HCT116 (cell line): ENCODE measurements at regions not wholly inside any gene's neighbourhood (a gene's known extent, or its start where the extent isn't known, plus 50 kb on each side); places are given as distances from the start of the nearest gene placed in this dataset.

Experiments used
- ATAC-seq: fragments of 200-7000 bp; cut with Tn5 transposase; 2 replicates; pipeline ENCODE4 v1.9.1; 2020; ENCODE audit warnings: mild to moderate bottlenecking, moderate library complexity
- BruUV-seq: library from RNA; stranded (reverse); fragments of 400-500 nt; replicated peaks from 2 replicates; lab custom pipeline; 2021; lab: Mats Ljungman, UMichigan
- CTCF ChIA-PET: fragments of 300-600 bp; sonication (Branson Sonifier 250); formaldehyde crosslinking; loops from one replicate; lab custom pipeline; 2021; ENCODE audit warnings: antibody characterized with exemption; lab: Charles Lee
- POLR2A ChIA-PET: fragments of 300-600, 350-600 bp; sonication (Branson Sonifier 250); formaldehyde crosslinking; loops from one replicate; lab custom pipeline; 2021; ENCODE audit warnings: antibody characterized with exemption; lab: Charles Lee
- RAD21 ChIA-PET, 2 experiments: fragments of 300-600 bp; sonication (Branson Sonifier 250); formaldehyde crosslinking; loops; one replicate each; lab custom pipeline; 2023; ENCODE audit warnings: low total read pairs in 2 of 2; ENCODE audit not compliant: uncharacterized antibody in 2 of 2, unreplicated experiment in 2 of 2, low non-redundant PET in 1 of 2; lab: Charles Lee
- DNase-seq: peaks from one replicate; pipeline ENCODE4 v3.0.0-alpha.2; 2010; ENCODE audit warnings: low read depth, low spot score
- H2AFZ ChIP-seq: fragments of 200-600 bp; shearing (Covaris generic), sonication (generic); 2 replicates; pipeline ENCODE4 v1.6.1; 2017; ENCODE audit warnings: low read depth, mixed run types, mixed read lengths, antibody characterized with exemption, low read length; ENCODE audit not compliant: poor library complexity, severe bottlenecking
- H3K27ac ChIP-seq: 2 replicates; pipeline ENCODE4 v1.5.1; 2012; ENCODE audit warnings: low read depth, low read length
- H3K27me3 ChIP-seq: fragments of 200-600 bp; sonication (generic); 2 replicates; pipeline ENCODE4 v1.6.1; 2016; ENCODE audit warnings: mixed run types, low read length, mixed read lengths; ENCODE audit not compliant: insufficient read depth
- H3K36me3 ChIP-seq, 2 experiments: fragments of 200-500 bp in 1 of 2; fragments of 200-600 bp in 1 of 2; sonication (Bioruptor generic) in 1 of 2; sonication (generic) in 1 of 2; 2 replicates each; pipeline versions ENCODE4 v1.5.1 to v1.6.1; 2014 to 2016; ENCODE audit warnings: low read length in 2 of 2, inconsistent platforms in 1 of 2, mixed read lengths in 1 of 2, mixed run types in 1 of 2; ENCODE audit not compliant: insufficient read depth in 2 of 2, control insufficient read depth in 1 of 2
- H3K4me1 ChIP-seq, 2 experiments: fragments of 200-600 bp in 1 of 2; sonication (generic) in 1 of 2; 2 replicates each; pipeline versions ENCODE4 v1.5.1 to v1.6.1; 2012 to 2017; ENCODE audit warnings: low read length in 2 of 2, inconsistent platforms in 1 of 2, mild to moderate bottlenecking in 1 of 2, mixed read lengths in 1 of 2, mixed run types in 1 of 2, moderate library complexity in 1 of 2; ENCODE audit not compliant: insufficient read depth in 2 of 2, control insufficient read depth in 1 of 2
- H3K4me2 ChIP-seq: fragments of 200-600 bp; sonication (generic); 2 replicates; pipeline ENCODE4 v1.6.1; 2017; ENCODE audit warnings: mixed run types, low read length, mixed read lengths
- H3K4me3 ChIP-seq, 2 experiments: fragments of 200-600 bp in 1 of 2; sonication (generic) in 1 of 2; replicated peaks in 1 of 2; 2 replicates each; pipeline ENCODE4 v1.5.1; 2011 to 2016; ENCODE audit warnings: low read length in 2 of 2, control low read depth in 1 of 2, low read depth in 1 of 2, mild to moderate bottlenecking in 1 of 2, mixed read lengths in 1 of 2, mixed run types in 1 of 2
- H3K79me2 ChIP-seq: fragments of 200-600 bp; sonication (generic); 2 replicates; pipeline ENCODE4 v1.6.1; 2017; ENCODE audit warnings: mild to moderate bottlenecking, mixed run types, low read length, moderate library complexity, mixed read lengths; ENCODE audit not compliant: insufficient read depth
- H3K9ac ChIP-seq: fragments of 200-600 bp; sonication (generic); 2 replicates; pipeline ENCODE4 v1.6.1; 2016; ENCODE audit warnings: low read length, mixed read lengths
- H3K9me2 ChIP-seq: fragments of 200-600 bp; sonication (generic), shearing (Covaris generic); 2 replicates; pipeline ENCODE4 v1.6.1; 2017; ENCODE audit warnings: mixed run types, mild to moderate bottlenecking, moderate library complexity; ENCODE audit not compliant: insufficient read depth
- H3K9me3 ChIP-seq, 2 experiments: fragments of 200-500 bp in 1 of 2; fragments of 200-600 bp in 1 of 2; sonication (Bioruptor generic) in 1 of 2; sonication (generic) in 1 of 2; 2 replicates each; pipeline ENCODE4 v1.6.1; 2014 to 2017; ENCODE audit warnings: low read length in 2 of 2, mixed read lengths in 2 of 2, inconsistent platforms in 1 of 2, low read depth in 1 of 2, mild to moderate bottlenecking in 1 of 2, mixed run types in 1 of 2, moderate library complexity in 1 of 2; ENCODE audit not compliant: control insufficient read depth in 1 of 2, insufficient read depth in 1 of 2
- H4K20me1 ChIP-seq: fragments of 200-600 bp; sonication (generic), shearing (Covaris generic); 2 replicates; pipeline ENCODE4 v1.6.1; 2017; ENCODE audit warnings: mixed run types, mild to moderate bottlenecking, moderate library complexity; ENCODE audit not compliant: insufficient read depth
- CBX3 ChIP-seq: IDR thresholded peaks from 2 replicates; pipeline ENCODE4 v1.6.1; 2012; ENCODE audit warnings: low read depth
- CEBPB ChIP-seq: IDR thresholded peaks from 2 replicates; pipeline ENCODE4 v1.6.1; 2012; ENCODE audit warnings: low read depth
- EGR1 ChIP-seq: IDR thresholded peaks from 2 replicates; pipeline ENCODE4 v1.6.1; 2012; ENCODE audit warnings: low read depth
- ELF1 ChIP-seq: IDR thresholded peaks from 2 replicates; pipeline ENCODE4 v1.6.1; 2012; ENCODE audit warnings: low read depth, borderline replicate concordance
- EZH2 ChIP-seq: fragments of 200-600 bp; sonication (generic); IDR thresholded peaks from 2 replicates; pipeline ENCODE4 v1.6.1; 2017; ENCODE audit warnings: antibody characterized with exemption, mixed run types
- EZH2phosphoT487 ChIP-seq: fragments of 200-600 bp; IDR thresholded peaks from 2 replicates; pipeline ENCODE4 v1.6.1; 2018; ENCODE audit warnings: antibody characterized with exemption, borderline replicate concordance
- POLR2A ChIP-seq: IDR thresholded peaks from 2 replicates; pipeline ENCODE4 v1.7.0; 2011; ENCODE audit warnings: borderline replicate concordance; ENCODE audit not compliant: insufficient read depth, insufficient read length; ENCODE audit errors: extremely low read depth
- POLR2AphosphoS5 ChIP-seq: IDR thresholded peaks from 2 replicates; pipeline ENCODE4 v1.6.1; 2011; ENCODE audit warnings: mild to moderate bottlenecking, low read depth, low read length, moderate library complexity
- RAD21 ChIP-seq: IDR thresholded peaks from 2 replicates; pipeline ENCODE4 v1.6.1; 2012; ENCODE audit warnings: low read depth, mild to moderate bottlenecking
- SP1 ChIP-seq: IDR thresholded peaks from 2 replicates; pipeline ENCODE4 v1.6.1; 2012; ENCODE audit warnings: low read depth
- TCF7L2 ChIP-seq: IDR thresholded peaks from 2 replicates; pipeline ENCODE4 v1.7.0; 2011; ENCODE audit warnings: borderline replicate concordance, inconsistent platforms; ENCODE audit not compliant: insufficient read depth, insufficient read length; ENCODE audit errors: extremely low read depth
- YY1 ChIP-seq: IDR thresholded peaks from 2 replicates; pipeline ENCODE4 v1.6.1; 2011; ENCODE audit warnings: low read length, low read depth, moderate library complexity, mild to moderate bottlenecking; ENCODE audit not compliant: insufficient replicate concordance; ENCODE audit errors: extremely low read depth
- ZFX ChIP-seq: fragments of 450-650 bp; IDR thresholded peaks from 2 replicates; pipeline ENCODE4 v1.6.1; 2017
- intact Hi-C: fragments of 100-400 bp; cut with micrococcal nuclease; formaldehyde crosslinking; loops from 2 replicates; pipeline ENCODE4 v1.10.0; 2022
- TF ChIP-seq, protein P1 (sequence below), 3 experiments: fragments of 200-600 bp in 1 of 3; sonication (generic) in 1 of 3; IDR thresholded peaks in 2 of 3; conservative IDR thresholded peaks in 1 of 3; 2 replicates each; pipeline ENCODE4 v1.5.1; 2012 to 2017; ENCODE audit warnings: low read depth in 2 of 3, low read length in 2 of 3, antibody characterized with exemption in 1 of 3, borderline replicate concordance in 1 of 3, control low read depth in 1 of 3, mild to moderate bottlenecking in 1 of 3, mixed read lengths in 1 of 3, mixed run types in 1 of 3, moderate library complexity in 1 of 3; ENCODE audit not compliant: insufficient read depth in 1 of 3
- TF ChIP-seq, protein P2 (sequence below): IDR thresholded peaks from 2 replicates; pipeline ENCODE4 v1.6.1; 2012
- TF ChIP-seq, protein P3 (sequence below): IDR thresholded peaks from 2 replicates; pipeline ENCODE4 v1.6.1; 2012; ENCODE audit warnings: low read depth
- TF ChIP-seq, protein P4 (sequence below): IDR thresholded peaks from 2 replicates; pipeline ENCODE4 v1.6.1; 2012

DNA sequence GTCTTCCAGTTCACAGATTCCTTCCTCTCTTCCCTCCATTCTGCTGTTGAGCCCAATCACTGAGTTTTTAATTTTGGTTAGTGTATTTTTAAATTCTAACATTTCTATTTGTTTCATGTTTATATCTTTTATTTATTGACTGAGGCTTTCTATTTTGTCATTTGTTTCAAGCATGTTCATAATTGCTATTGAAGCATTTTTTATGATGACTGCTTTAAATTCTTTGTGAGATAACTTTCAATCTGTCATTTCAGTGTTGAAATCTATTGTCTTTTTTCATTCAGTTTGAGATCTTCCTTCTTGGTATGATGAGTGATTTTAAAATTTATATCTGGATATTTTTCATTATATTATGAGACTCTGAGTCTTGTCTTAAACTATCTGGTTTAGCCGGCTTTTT is 192.3 kb downstream of the RPLP1 start:
- RAD21 ChIA-PET, result no interaction called here

More for the DNA sequence above, 192.3 kb downstream of the RPLP1 start:
- Histone ChIP-seq H3K79me2 (no peaks in the 10 kb centered on the region), H3K27ac (no peak overlapping the region), H3K36me3 (no peaks in the 10 kb centered on the region), H3K9me2 (no peaks in the 10 kb centered on the region), H3K27me3 (peaks cover 40% of the 10 kb centered on the region; the same call in 1 of the 2 replicates), H3K4me3 (no peak overlapping the region), H2AFZ (no peak overlapping the region), H3K4me1 (peaks cover 3 to 6% of the 10 kb centered on the region in 2 experiments; a peak in 2 of 4 replicates), H4K20me1 (no peaks in the 10 kb centered on the region), H3K4me2 (no peak overlapping the region), H3K9me3 (no peaks in the 10 kb centered on the region), H3K9ac (no peak overlapping the region)
- TF ChIP-seq YY1 (no peak), TCF7L2 (no peak), SP1 (no peak), CBX3 (no peak), EZH2phosphoT487 (no peak), EGR1 (no peak), POLR2AphosphoS5 (no peak), ELF1 (no peak), RAD21 (no peak), POLR2A (no peak), EZH2 (no peak), ZFX (no peak), CEBPB (no peak)
- TF ChIP-seq, protein P1, sequence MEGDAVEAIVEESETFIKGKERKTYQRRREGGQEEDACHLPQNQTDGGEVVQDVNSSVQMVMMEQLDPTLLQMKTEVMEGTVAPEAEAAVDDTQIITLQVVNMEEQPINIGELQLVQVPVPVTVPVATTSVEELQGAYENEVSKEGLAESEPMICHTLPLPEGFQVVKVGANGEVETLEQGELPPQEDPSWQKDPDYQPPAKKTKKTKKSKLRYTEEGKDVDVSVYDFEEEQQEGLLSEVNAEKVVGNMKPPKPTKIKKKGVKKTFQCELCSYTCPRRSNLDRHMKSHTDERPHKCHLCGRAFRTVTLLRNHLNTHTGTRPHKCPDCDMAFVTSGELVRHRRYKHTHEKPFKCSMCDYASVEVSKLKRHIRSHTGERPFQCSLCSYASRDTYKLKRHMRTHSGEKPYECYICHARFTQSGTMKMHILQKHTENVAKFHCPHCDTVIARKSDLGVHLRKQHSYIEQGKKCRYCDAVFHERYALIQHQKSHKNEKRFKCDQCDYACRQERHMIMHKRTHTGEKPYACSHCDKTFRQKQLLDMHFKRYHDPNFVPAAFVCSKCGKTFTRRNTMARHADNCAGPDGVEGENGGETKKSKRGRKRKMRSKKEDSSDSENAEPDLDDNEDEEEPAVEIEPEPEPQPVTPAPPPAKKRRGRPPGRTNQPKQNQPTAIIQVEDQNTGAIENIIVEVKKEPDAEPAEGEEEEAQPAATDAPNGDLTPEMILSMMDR (IDR thresholded peaks at IDR 0.05 in 2 of 3, conservative IDR thresholded peaks at IDR 0.05 in 1 of 3; ENCODE audit: borderline replicate concordance in 1 of 3, insufficient read depth in 1 of 3, low read depth in 2 of 3, low read length in 2 of 3), result no peak
- TF ChIP-seq, protein P2, sequence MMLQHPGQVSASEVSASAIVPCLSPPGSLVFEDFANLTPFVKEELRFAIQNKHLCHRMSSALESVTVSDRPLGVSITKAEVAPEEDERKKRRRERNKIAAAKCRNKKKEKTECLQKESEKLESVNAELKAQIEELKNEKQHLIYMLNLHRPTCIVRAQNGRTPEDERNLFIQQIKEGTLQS, result no peak
- TF ChIP-seq, protein P3, sequence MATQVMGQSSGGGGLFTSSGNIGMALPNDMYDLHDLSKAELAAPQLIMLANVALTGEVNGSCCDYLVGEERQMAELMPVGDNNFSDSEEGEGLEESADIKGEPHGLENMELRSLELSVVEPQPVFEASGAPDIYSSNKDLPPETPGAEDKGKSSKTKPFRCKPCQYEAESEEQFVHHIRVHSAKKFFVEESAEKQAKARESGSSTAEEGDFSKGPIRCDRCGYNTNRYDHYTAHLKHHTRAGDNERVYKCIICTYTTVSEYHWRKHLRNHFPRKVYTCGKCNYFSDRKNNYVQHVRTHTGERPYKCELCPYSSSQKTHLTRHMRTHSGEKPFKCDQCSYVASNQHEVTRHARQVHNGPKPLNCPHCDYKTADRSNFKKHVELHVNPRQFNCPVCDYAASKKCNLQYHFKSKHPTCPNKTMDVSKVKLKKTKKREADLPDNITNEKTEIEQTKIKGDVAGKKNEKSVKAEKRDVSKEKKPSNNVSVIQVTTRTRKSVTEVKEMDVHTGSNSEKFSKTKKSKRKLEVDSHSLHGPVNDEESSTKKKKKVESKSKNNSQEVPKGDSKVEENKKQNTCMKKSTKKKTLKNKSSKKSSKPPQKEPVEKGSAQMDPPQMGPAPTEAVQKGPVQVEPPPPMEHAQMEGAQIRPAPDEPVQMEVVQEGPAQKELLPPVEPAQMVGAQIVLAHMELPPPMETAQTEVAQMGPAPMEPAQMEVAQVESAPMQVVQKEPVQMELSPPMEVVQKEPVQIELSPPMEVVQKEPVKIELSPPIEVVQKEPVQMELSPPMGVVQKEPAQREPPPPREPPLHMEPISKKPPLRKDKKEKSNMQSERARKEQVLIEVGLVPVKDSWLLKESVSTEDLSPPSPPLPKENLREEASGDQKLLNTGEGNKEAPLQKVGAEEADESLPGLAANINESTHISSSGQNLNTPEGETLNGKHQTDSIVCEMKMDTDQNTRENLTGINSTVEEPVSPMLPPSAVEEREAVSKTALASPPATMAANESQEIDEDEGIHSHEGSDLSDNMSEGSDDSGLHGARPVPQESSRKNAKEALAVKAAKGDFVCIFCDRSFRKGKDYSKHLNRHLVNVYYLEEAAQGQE, result no peak
- TF ChIP-seq, protein P4, sequence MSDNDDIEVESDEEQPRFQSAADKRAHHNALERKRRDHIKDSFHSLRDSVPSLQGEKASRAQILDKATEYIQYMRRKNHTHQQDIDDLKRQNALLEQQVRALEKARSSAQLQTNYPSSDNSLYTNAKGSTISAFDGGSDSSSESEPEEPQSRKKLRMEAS, result no peak
- no peak for DNase-seq
- CTCF ChIA-PET, result no interaction called here
- intact Hi-C loops, result no loop called here
- POLR2A ChIA-PET, result no interaction called here
- no peak for ATAC-seq
- no TSS peak for BruUV-seq
